T-helper 1 cell (primary cell): ENCODE measurements at regions not wholly inside any gene's neighbourhood (a gene's known extent, or its start where the extent isn't known, plus 50 kb on each side); places are given as distances from the start of the nearest gene placed in this dataset.

Source experiments
- DNase-seq, 5 donors: peaks; one replicate each; pipeline ENCODE4 v3.0.0-alpha.2; 2012 to 2020

DNA sequence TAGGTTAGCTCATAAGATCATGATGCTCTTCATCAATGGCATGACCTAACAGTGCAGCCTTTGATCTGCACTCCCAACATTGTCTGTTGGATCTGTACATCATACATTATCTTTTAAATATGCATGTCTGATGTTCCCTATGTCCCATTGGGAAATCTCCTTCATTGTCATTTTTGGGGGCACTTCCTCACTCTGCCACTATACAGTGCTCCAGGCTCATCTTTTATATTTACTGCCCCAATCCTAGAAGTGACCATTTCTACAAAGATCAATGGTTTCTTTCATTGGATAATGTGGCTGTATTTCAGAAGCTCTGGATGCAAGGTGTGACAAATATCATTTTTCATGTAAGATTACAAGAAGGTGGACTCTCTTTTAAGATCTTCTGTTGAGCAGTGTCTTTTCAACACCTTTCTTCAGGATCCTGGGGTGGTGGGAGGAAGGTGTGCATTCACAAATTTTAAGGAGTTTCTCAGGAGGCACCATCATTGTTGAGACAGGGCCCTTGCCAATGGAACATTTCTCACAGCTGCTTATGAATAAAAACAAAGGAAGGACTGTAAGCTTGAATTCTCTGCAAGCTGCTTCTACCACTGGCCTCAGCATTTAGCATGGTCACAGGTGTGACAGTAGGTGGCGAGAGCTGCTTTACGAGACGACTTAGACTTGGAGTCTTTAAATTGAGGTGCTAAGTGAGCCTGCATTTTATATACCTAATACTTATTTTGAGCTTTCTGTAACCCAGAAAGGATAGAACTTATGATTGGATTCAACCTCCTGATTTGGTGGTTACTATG is 403.0 kb downstream of the LMO7 start:
- DNase-seq, result no peak

GRCh38 chr13:76036176-76036575 is 400.0 kb downstream of the LMO7 start:
- no peak for DNase-seq

DNA sequence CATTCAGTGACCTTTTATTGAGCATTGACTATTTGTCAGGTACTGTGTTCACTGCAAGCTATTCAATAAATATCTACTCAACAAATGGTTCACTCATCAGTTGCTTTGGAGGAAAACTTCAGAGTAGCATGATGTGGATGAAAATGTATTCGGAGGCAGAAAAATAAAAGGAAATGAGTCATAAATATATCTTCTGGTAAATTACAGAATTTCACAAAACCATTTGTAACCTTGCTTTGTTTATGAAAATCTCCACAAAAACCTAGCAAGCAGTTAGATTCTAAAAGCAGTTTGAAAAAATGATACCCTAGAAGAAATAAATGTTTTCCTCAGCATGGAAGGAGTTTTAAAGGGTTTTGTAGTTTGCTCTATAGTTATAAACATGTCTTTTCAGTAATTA is 399.6 kb downstream of the LMO7 start:
- DNase-seq, result no peak

GRCh38 chr13:76029706-76030105 is 393.6 kb downstream of the LMO7 start:
- DNase-seq, result no peak

GRCh38 chr13:76029088-76029487 is 393.0 kb downstream of the LMO7 start:
- DNase-seq, result no peak

DNA sequence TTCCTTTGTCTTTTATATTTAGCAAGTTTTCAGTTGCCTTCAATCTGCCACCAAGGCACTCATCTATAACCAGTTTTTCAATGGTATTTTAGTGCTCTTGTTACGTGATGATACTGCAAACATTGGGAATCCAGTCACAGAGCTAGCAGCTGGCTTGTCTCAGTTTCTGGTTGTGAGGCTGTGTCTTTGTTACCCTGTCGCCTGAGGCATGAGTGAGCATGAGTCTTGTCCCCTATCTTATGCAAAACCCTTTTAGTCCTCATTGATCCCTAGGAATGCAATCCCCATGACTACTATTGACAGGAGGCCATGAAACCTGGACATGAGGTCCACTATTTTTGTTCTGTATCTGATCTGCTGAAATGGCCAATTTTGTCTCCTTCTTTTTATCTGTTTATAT is 391.0 kb downstream of the LMO7 start:
- DNase-seq, result no peak

DNA sequence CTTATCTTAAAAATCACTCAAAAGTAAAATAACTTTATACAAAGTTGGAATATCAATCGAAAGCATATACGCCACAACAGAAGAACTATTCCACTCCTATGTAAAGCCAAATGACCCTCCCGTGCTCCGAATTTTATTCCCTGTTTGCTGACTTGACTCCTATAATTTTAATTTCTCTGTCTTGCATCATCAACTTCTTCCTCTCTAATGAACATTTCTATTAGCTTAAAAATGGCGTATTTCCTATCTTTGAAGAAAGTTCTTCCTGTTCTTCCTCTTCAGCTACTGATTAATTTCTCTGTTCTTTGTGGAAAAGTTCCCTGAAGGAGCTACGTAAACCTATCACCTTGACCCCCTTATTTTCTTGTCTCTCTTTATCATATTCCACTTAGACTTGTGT is 389.3 kb downstream of the LMO7 start:
- DNase-seq, result no peak

DNA sequence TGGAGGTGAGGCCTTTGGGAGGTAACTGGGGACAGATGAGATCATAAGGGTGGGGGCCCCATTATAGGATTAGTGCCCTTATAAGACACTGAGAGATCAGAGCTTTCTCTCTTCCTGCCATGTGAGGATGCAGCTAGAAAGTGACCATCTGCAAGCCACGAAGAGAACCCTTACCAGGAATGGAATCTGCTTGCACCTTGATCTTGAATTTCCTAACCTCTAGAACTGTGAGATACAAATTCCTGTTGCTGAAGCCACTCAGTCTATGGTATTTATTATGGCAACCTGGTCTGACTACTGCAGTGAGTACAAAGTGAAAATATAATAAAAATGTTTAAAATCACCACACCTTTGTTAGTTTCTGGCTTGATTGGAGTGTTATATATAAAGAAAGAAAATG is 388.0 kb downstream of the LMO7 start:
- no peak for DNase-seq

DNA sequence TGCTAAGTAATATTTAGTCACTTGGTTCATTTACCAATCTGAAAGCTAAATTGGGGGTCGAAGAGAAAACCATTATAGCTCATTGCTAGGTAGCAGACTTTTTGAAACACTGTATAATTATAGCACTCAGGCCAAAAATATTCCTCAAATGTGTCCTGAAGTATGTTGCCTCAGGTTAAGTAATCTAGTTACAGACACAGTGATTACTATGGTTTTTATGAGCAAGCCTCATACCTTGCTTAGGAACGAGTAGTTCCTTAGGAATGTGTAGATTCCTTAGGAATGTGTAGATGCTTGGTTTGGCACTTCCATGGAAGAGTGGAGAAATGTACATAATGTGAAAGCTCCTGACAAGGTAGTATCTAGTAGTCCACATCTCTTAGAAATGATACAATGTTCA is 387.5 kb downstream of the LMO7 start:
- DNase-seq, result no peak

- no peak for DNase-seq
These were observed 384.4 kb downstream of the LMO7 start for GRCh38 chr13:76020421-76020955.

DNA sequence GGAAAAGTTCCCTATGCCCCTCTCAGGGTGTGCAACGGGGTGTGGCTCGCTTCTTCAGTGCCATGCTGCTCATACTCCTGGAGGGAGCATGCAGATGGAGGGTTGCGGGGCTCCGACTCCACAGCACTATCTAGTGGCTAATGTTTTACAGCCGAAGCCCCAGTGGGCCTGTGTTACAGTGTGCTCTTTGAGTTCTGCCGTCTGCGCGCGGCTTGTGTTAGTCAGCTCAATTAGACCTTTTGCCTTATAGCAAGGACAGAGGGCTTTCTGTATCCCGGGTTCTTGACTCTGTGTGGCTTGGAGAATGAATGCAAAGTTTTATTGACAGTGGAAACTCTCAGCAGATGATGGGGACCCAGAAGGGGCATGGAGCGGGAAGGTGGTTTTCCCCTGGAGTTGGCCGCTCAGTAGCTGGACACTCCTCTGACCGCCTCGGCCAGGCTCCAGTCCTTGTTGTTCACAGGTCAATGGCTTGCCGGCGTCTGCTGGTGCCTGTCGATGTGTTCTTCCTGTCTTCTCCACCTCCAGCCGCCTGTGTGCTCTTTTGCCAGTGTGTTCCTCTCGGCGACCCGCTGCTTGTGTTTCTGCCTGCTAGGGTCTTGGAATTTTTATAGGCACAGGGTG is 383.4 kb downstream of the LMO7 start:
- DNase-seq, result no peak

- no peak for DNase-seq
These were observed 381.9 kb downstream of the LMO7 start for GRCh38 chr13:76017861-76018556.

- DNase-seq, result no peak
These were observed 380.8 kb downstream of the LMO7 start for GRCh38 chr13:76016799-76017400.

GRCh38 chr13:76014406-76015318 is 378.5 kb downstream of the LMO7 start:
- DNase-seq, result no peak

DNA sequence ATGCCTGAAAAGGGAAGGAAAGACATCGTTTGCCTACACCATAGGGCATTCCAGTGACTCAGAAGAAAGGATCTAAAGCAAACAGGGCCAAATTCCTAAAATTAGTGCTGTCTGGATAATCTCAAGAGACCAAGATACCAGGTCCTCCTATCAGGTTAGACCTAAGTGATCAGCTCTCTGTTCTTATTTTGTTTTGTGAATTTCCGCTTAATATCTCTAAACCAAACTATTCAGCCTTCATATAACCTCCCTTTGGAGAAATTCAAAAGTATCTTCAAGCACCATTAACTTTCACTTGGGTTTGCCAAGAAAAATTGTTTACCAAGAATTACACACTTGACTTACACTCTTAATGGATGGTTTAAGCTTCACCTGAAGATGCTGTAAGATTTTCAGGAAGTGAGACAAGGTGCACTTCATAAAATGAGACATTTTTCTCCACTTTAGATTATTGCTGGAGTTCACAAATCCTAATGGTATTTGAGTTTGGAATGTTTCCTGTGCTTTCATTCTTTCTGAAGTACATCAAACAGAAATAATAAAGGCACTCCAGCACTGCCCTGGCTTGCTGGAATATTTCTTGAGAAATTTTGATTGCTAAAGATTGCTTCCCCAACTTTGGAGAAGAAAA is 376.1 kb downstream of the LMO7 start:
- no peak for DNase-seq

- DNase-seq, result no peak
These were observed 373.2 kb downstream of the LMO7 start for GRCh38 chr13:76009267-76009890.

GRCh38 chr13:76004416-76004815 is 368.3 kb downstream of the LMO7 start:
- DNase-seq, result no peak

DNA sequence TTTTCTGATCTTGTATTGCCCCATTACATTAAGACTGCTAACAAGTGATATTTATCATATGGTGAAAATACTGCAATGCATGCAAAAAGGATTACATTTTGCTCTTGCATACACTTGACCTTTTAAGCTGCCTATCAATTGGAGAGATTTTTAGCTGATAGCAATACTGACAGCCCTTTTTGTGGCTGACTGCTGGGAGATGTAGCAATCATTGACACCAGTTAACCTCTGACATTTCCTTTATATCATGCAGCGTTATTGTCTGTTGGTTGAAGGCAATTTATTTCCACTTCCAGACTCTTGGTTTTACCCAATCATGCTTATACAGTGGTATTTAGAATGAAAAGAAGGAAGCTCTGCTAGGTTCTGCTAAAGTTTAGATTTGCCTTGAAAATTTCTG is 364.0 kb downstream of the LMO7 start:
- DNase-seq, result no peak

DNA sequence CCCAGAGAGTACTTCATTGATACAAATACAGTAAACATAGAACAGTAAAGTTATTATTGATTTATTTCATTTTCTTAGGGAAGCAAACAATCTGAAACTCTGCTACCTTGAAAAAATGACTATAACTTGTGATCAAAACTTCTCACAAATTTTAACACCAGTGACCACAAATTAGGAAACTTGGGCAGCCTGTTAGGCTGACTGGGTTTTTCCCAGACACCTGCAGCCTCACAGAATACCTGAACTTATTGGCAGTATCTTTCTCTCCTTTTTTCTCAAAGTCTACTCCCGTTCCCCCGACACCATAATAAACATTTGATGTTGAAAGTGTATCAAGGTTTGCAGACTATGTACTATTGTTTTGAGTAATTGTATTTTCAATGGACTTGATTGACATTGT is 360.5 kb downstream of the LMO7 start:
- DNase-seq, result no peak

DNA sequence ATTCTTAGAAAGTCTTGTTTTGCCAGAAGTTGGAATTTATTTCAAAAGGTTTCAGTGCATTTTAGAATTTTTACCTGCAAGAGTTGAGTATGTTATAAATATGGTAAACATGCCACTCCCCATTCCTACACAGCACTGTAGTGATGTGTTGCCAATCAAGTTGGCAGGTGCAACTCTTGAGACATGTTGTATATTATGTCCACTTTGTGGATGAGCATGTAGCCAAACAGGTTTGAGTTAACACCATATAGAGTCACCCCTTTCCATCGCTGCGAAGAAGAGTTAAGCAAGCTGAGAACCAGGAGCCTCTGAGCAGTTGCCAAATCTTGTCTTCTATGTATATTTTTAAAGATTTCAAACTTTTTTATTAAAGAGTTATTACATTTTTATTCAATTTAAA is 359.8 kb downstream of the LMO7 start:
- no peak for DNase-seq

DNA sequence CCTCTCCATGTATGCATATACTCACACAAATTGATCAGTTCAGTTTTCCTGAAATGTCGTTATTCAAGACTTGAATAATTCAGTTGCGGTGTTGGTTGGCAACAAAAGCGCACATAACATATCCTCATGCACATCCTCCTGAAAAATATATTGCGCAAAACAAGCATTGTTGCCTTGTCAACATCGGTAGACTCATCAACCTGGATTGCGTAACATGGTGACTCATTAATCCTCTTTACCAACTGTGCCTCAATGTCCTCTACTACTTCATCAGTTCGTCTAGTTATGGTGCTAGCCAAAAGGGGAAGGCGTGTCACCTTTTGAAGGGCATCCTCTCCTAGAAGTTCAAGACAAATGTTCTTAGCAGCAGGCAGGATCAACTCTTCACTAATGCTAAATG is 357.7 kb downstream of the LMO7 start:
- DNase-seq, result no peak
